Activated CD4-positive, CD25-positive, alpha-beta regulatory T cell (primary cell): ENCODE measurements at regions not wholly inside any gene's neighbourhood (a gene's known extent, or its start where the extent isn't known, plus 50 kb on each side); places are given as distances from the start of the nearest gene placed in this dataset.
"Not testable (repeated sequence)": the region's sequence is repeated elsewhere in the genome, so short reads cannot be mapped to it uniquely, and the experiment has no call there.

Source experiments
- DNase-seq, 4 experiments: peaks; one replicate each; lab custom pipeline; 2025; lab: John Stamatoyannopoulos, UW

DNA sequence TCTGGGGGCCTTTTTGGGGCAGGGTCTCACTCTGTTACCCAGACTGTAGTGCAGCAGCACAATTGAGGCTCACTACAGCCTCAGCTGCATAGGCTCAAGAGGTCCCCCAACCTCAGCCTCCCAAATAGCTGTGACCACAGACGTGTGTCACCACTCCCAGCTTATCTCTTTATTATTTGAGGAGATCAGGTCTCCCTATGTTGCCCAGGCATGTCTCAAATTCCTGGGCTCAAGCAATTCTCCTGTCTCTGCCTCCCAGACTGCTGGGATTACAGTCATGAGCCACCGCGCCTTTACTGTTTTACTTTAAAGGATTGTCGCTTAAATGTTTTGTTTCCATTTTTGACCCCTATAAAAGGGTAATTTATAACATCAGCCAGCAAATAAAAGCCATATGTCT, 502.6 kb upstream of the AUTS2 start:
- DNase-seq: no peak

DNA sequence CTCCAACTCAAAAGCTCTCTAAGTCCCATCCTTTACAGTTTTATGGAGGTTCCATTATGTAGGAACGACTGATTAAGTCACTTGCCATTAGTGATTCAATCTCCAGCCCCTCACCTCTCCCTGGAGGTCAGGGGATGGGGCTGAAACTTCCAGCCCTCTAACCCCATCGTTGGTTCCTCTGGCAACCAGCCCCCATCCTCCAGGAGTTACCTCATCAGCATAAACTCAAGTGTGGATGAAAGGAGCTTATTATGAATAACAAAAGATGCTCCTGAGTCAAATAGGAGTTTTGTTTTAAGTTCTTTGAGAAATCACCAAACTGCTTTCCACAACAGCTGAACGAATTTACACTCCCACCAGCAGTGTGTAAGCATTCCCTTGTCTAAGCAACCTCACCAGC, 494.3 kb upstream of the AUTS2 start:
- no peak for DNase-seq

DNA sequence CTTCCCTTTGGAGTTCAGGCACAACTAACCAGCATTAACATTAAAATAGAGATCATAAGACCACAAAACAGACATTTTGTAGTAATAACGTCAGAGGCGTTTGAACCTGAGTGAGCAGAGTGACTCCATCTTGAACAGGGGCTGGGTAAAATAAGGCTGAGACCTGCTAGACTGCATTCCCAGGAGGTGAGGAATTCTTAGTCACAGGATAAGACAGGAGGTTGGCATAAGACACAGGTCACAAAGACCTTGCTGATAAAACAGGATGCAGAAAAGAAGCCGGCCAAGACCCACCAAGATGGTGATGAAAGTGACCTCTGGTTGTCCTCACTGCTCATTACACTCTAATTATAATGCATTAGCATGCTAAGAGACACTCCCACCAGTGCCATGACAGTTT, 493.2 kb upstream of the AUTS2 start:
- DNase-seq: no peak

DNA sequence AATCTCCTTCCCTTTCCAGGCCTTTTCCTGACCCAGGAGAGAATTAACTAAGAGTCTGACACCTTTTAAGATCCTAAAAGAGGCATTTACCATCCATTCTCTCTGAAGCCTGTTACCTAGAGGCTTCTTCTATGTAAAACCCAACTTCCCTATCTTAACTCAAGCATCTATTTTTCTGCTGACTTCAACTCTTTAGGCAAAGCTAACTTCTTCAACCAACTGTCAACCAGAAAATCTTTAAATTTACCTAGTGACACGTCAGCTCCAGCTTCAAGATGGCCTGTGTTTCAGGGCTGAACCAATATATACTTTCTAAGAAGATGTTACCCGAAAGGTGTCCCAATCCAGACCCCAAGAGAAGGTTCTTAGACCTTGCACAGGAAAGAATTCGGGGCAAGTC, 492.3 kb upstream of the AUTS2 start:
- no peak for DNase-seq

DNA sequence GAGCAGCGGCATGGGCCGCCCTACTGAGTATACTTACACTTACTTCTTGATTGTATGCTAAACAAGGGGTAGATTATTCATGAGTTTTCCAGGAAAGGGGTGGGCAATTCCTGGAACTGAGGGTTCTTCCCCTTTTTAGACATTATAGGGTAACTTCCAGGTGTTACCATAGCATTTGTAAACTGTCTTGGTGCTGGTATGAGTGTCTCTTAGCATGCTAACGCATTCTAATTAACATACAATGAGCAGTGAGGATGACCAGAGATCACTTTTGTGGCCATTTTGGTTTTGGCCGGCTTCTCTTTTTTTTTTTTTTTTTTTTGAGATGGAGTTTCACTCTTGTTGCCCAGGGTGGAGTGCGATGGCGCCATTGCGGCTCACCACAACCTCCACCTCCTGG, 491.8 kb upstream of the AUTS2 start:
- not testable (repeated sequence) for DNase-seq

DNA sequence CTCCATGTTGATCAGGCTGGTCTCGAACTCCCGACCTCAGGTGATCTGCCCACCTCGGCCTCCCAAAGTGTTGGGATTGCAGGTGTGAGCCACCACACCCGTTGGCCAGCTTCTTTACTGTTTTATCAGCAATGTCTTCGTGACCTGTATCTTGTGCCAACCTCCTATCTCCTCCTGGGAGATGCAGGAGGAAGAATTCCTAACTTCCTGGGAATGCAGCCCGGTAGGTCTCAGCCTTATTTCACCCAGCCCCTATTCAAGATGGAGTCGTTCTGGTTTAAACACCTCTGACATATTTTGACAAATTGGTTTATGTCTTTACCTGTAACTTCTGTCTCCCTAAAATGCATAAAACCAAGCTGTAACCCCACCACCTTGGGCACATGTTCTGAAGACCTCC, 491.3 kb upstream of the AUTS2 start:
- not testable (repeated sequence) for DNase-seq

DNA sequence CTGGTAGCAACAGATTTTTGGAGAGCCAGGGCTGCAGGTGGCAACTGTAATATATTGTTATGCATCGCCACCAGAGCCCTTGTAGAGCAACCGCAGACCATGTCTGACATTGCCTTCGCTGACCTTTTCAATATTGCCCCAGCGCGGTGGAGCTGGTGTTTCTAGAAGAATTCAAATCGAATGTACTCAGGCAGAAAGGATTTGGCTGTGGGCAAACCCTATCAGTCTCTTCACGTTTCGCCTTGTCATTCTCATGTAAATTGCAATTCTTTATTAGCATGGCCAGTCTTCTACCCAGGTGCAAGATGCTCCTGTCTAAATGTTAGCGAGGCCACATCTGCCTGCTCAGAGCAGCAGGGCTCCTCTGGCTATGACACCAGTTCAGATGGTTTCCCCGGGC, 490.2 kb upstream of the AUTS2 start:
- DNase-seq: no peak

DNA sequence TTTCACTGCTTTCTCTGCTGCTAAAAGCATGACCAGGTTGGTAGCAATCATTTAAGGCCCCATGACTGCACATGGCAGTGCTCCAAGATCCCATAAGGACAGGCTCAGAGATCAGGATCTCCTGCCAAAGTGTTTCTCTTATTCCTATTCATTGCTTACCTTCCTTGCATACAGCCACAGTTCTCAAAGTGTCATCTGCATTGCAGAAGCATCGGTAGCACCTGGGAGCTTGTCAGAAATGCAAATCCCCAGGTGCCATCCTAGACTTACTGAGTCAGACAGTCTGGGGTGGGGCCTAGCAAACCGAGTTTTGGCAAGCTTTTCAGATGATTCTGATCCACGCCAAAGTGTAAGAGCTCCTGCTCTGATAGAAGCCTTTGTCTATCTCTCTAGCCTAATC, 489.0 kb upstream of the AUTS2 start:
- DNase-seq: no peak

DNA sequence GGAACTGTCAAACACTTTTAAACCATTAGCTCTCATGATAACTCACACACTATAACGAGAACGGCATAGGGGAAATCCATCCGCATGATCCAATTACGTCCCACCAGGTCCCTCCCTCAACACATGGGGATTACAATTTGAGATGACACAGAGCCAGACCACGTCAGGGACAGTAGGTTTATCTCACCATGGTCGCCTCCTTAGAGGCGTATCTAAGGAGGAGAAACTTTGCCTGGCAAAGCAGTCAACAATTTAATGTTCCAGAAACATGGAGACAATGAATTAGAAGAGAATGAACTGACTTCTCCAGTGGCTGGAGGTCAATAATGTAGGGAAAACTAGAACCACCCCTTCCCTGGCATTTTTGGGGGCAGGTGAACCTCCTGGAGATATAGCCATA, 488.4 kb upstream of the AUTS2 start:
- no peak for DNase-seq

DNA sequence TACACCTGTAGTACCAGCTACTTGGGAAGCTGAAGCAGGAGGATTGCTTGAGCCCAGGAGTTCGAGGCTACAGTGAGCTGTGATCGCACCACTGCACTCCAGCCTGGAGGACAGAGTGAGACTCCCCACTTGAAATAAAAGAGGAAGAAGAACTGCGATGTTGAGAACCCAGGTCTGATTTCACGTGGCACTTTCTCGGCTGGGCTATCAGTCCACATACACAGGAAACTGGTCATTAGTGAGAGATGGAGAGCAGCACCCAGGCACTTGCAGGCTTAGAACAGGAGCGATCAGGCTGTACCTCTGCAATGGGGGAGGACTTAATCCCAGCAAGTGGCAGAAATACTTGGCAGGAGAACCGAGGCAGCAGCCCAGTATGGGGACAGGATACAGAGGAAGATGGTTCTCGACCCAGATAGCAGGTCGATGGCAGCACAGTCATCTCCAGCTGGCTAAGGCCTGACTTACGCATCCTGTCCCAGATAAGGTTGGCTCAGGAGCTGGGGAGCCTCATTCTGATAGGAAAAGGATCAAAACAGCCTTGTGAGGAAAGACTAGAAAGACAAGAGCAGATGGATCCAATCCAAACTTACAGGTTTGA, 487.7 kb upstream of the AUTS2 start:
- no peak for DNase-seq

DNA sequence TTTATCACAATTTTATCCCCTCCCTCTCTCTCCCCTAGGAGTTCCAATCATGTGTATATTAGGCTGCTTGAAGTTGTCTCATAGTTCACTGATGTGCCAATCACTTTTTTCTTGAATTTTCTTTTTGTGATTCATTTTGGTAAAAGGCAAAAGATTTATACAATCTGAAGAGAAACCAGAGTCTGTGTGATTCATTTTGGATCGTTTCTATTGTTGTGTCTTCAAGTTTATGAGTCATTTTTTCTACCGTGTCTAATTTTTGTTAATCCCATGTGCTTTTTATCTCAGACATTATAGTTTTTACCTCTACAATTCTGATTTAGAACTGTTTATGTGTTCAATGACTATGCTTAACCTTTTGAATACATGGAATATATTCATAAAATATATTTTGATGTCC, 483.9 kb upstream of the AUTS2 start:
- no peak for DNase-seq

DNA sequence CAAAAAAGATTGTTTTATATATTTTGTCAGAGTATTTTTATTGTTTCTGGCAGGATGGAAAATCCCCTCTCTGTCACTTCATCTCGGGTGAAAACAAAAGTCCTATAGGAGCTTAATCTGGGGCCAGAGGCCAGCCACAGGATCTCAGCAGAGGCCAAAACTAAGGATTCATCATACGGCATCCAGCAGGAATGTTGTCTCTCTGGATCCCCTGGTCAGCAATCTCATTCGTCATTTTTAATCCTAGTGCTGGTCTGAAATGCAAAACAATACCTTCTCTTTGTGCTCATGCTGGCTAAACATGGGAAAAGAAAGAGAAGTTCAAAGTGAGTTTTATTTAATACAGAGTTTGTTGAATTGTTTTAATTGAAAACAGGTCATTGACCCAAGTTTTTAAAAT, 482.5 kb upstream of the AUTS2 start:
- no peak for DNase-seq

DNA sequence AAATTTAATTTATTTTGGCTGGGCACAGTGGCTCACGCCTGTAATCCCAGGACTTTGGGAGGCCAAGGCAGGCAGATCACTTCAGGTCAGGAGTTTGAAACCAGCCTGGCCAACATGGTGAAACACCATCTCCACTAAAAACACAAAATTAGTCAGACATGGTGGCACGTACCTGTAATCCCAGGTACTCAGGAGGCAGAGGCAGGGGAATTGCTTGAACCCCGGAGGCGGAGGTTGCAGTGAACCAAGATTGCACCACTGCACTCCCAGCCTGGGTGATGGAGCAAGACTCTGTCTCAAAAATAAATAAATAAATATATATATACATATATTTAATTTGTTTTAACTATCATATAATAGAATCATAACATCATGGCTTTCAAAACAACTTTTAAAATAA, 482.1 kb upstream of the AUTS2 start:
- not testable (repeated sequence) for DNase-seq

DNA sequence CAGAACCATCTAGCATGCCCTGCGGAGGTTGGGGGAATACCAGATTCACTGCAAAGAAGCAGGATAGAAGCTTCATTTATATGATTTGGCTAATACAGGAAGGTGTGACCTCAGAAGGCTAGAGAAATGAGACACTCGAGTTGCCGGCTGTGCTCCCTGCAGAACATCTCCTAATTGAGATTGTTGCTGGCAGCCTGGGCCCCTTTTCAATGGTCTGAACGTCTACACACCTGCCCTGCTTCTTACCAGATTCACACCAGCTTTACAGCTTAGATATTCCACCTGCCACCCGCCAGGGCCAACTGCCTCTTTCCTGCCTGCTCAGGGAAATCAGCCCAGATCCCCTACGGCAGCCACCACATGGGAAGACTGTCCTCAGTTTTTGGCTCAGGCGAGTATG, 475.3 kb upstream of the AUTS2 start:
- no peak for DNase-seq

DNA sequence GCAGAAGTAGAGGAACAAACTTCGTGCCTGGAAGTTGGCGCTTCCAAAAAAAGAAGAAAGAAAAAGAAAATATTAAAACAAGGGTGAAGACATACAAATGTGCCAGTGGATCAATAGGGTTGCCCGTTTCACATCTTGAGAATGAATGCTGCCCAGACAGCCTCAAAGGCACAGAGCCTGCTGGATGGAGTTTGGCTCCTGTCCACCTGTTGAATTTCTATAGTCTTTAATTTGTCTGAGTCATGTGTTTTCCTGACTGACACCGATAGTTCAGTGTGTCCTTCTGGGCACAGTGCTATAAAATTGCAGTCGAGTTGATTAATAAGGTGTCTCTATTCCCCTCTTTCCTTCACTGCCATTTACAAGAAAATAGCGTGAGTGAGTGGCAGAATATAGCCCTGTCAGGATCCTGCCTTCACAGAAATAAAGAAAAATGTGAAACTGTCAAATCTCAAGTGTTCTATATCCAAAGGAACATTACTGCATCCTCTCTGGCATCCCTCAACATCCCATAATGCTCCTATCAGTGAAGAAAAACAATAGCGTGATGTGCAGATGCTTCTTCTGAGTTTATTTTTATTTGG, 471.3 kb upstream of the AUTS2 start:
- DNase-seq: no peak

DNA sequence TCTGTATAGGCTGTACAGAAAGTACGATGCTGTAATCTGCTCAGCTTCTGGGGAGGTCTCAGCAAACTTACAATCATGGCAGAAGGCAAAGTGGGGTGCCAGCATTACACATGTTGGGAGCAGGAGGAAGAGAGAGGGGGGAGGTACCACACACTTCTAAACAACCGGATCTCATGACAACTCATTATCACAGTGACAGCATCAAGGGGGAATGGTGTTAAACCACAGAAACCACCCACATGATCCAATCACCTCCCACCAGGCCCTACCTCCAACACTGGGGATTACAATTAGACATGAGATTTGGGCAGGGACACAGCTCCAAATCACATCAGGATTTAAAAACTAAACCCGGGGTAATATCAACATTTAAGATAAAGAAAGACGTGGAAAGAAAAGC, 468.8 kb upstream of the AUTS2 start:
- no peak for DNase-seq

DNA sequence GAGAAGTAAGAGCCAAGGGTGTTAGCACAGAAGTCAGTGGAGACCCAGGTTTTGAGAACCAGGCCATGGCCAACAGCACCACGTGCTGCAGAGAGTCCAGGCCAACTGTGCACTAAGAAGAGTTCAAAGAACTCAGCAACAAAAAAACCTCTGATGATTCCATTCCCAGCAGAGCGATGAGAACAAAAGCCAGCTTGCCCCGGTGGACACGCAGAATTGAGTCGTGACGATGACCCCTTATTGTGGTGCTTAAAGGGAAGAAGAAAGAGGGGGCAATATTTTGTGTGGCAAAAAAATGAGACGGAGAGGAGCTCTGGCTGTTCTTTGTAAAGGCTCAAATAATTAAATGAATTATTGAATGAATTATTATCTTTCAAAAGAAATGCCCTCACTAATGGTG, 468.3 kb upstream of the AUTS2 start:
- DNase-seq: no peak

DNA sequence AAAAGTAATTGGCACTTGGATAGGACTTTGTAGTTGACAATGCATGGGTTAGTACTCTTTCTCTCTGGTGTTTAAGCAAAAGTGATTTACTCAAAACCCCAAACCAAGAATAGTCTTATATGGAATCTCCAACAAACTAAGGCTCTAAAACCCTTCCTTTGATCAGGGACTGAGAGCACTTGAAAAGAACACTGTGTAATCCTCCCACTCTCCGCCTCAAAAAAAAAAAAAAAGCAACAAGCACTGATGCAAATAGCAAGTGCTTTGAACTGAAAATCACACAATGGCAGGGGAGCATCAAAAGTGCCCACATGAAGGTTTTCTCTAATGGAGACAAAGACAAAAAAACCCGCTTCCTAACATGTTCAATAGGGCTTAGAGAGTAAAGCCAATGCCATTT, 467.9 kb upstream of the AUTS2 start:
- no peak for DNase-seq

DNA sequence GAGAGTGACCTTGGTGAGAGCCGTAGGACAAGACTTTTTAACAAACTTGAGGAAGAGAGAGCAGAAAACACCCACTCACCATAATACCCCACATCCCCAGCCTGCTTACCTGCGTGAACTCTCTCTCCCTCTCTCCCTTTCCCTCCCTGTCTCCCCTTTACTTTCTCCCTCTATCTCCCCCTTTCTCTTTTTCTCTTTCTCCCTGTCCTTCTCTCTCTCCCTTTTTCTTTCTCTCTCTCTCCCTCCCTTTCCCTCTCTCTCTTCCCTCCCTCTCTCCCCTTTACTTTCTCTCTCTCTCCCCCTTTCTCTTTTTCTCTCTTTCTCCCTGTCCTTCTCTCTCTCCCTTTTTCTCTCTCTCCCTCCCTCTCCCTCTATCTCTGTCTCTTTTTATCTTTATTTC, 464.0 kb upstream of the AUTS2 start:
- no peak for DNase-seq

DNA sequence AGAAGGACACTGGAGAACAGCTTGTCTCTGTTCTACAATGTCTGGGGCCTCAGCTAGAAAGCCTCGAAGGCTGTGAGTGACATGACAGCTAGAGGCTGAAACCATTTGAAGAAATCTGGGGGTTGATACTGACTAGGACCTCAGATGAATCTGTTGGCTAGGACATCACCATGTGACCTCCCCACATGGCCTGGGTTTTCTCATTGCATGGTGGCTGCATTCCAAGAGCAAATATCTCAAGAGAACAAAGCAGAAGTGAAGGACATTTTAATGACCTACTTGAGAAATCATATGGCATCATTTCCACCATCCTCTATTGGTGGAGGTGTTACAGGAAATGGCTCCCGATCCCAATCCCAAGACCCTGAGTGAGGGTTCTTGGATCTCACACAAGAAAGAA, 450.6 kb upstream of the AUTS2 start:
- no peak for DNase-seq

DNA sequence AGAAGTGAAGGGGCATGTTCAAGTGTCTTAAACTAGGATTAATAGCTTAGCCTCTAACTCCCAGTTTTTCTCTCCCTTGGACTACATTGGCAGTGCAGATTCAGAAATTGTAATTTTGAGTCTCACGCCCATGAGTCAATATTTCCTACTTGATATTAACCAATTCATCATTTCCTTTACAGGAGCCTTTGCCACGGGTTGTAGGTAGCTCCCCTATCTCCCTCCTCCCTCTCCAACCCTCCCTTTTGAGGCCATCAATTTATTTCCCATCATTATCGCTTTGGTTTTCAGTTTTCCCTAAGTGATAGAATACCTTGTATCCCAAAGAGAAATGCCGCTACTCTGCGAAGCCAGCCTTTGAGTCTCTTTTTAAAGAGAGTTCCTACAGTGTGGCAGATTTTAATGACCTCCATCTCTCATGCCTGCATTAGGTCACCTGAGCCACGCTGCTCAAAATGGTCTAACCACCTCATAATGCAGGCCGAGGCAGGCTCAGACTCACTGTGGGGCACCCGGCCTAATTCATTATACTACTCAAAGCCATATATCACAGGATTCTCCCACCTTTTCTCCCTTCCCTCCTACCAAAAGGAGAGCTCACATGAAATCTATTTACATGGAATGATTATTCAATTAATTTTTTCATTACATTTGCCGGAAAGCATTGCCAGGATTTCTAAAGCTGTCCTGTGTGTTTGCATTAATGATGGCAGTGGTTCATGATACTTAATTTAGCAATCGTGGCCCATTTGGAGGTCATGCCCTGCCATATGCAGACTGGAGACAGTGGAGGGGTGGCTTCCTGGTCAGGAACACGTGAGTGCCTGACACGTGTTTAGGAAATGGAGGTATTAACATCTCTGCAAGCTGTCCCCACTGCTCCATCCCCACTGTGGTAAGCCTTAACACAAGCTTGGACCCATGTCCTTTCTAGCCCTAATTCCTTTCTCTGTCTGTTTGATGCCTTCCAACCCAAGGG, 448.2 kb upstream of the AUTS2 start:
- no peak for DNase-seq

DNA sequence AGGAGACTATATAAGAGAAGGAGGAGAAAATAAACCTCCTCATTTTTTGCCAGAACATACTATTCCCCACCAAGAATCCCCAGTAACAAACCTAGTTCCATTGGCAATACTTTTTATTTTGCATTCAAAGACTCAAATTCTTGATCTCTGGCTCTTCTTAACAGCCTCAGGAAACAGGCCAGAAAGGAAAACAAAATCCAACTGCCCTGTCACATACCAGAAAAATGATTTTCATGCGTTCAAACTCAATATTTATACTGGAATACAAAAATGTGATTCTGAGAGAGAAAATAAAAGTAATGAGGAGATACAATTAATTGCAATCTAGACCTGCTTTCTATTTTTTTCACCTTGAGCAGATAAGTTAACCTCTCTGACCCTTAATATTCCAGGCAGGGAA, 435.9 kb upstream of the AUTS2 start:
- DNase-seq: no peak

DNA sequence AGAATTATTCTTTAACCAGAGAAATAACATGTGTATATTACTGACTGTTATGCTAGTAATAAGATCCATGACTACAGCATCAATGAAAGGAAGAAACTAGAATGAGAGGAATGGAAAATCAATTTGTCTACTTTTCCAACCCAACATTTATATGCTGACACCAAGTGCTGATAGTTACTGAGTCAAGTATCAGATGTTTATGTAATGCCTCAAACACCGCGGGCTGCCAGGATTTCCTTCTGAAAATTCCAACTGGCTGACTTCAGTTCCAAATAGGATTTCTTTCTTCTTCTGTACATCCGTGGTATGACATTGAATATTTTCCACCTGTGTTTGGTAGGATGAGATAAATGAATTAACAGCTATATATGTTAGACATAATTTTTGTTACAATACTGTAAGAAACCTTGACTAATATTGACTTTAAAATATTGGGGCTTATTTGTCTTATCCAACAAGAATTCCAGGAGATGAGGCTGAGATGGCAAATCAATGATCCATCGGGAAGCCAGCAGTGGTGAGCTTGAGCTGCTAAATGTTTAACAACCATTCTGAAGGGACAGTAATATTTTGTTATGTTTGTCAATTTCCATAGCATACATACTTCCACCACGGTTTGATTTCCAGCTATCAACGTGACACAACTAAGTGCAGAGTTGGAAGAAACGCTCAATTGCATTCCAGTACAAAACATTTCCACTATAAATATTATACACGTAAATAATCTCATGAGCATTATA, 435.2 kb upstream of the AUTS2 start:
- no peak for DNase-seq
